HFF-Myc (cell line): ENCODE measurements at regions not wholly inside any gene's neighbourhood (a gene's known extent, or its start where the extent isn't known, plus 50 kb on each side); places are given as distances from the start of the nearest gene placed in this dataset.

Experiments
- DNase-seq: peaks from one replicate; pipeline ENCODE4 v3.0.0-alpha.2; 2011; ENCODE audit warnings: low read depth; ENCODE audit errors: extremely low read depth
- H3K4me3 ChIP-seq: replicated peaks from 2 replicates; pipeline ENCODE4 v1.5.1; 2011; ENCODE audit warnings: low read depth, mild to moderate bottlenecking, control low read depth, low read length
- TF ChIP-seq, protein P1 (sequence below): IDR thresholded peaks from 2 replicates; pipeline ENCODE4 v1.5.1; 2012; ENCODE audit warnings: mild to moderate bottlenecking, low read depth, low read length, control low read depth; ENCODE audit errors: missing control alignments

- no peak overlapping the region for H3K4me3 ChIP-seq
- TF ChIP-seq, protein P1, sequence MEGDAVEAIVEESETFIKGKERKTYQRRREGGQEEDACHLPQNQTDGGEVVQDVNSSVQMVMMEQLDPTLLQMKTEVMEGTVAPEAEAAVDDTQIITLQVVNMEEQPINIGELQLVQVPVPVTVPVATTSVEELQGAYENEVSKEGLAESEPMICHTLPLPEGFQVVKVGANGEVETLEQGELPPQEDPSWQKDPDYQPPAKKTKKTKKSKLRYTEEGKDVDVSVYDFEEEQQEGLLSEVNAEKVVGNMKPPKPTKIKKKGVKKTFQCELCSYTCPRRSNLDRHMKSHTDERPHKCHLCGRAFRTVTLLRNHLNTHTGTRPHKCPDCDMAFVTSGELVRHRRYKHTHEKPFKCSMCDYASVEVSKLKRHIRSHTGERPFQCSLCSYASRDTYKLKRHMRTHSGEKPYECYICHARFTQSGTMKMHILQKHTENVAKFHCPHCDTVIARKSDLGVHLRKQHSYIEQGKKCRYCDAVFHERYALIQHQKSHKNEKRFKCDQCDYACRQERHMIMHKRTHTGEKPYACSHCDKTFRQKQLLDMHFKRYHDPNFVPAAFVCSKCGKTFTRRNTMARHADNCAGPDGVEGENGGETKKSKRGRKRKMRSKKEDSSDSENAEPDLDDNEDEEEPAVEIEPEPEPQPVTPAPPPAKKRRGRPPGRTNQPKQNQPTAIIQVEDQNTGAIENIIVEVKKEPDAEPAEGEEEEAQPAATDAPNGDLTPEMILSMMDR = no peak
- no peak for DNase-seq
These were observed 1609.1 kb downstream of the REEP3 start for GRCh38 chr10:65130162-65130758.

DNA sequence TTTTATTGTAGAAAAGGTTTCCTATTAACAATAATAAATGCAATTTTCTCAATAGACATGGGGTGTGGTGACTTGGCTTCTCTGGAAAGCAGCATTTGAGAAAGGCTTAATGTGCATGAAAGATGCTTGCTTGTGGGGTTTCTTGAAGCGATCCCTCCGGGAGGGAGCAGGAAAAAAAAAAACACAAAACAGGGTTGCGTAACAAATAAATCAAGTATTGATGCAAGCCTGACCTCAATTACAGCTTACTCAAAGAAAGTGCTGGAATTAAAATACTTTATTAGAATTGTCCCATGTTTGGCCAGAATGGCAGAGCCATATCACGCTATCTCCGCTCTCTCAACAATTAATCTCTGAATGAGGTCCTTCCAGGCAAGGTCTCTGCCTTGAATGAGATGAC lies 1612.5 kb downstream of the REEP3 start:
- TF ChIP-seq, protein P1 = no peak
- no peak overlapping the region for H3K4me3 ChIP-seq
- DNase-seq = no peak

- H3K4me3 ChIP-seq = no peak overlapping the region
- DNase-seq = no peak
- TF ChIP-seq, protein P1 = no peak
These were observed 1614.3 kb downstream of the REEP3 start for GRCh38 chr10:65135508-65135907.

DNA sequence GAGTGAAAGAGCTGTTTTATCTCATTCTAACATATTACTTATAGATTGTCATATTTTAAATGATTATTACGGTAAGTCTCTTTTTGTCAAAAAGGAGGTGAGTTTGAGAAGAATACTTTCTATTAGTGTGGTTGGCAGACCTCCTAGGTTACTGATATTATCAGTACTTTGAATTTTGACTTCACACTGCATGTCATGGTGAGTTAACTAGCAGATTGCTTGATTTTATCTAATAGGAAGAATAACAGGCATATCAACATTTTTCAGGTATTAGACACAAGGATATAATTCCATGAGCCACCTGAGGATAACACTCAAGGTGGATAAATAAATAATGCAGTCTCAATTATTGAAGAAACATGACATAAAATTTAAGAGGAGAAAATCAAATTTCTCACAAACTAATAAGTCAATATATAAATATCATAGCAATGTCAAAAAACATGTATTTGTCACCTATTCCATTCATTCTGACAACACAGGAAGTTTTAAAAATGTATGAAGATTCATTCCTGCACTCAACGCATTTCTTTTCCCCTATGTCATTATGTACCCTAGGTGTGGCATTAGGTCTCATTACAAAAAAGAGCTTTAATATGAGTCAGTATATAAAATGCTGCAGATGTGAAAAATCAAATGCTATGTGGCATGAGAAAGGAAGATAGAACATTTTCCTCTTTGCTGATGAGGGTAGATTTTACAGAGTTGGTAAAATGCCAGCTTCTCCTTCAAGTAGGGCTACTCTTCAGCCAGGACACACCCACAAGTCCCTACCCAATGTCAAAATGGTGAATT lies 1621.6 kb downstream of the REEP3 start:
- DNase-seq = no peak
- TF ChIP-seq, protein P1 = no peak
- H3K4me3 ChIP-seq = no peak overlapping the region

DNA sequence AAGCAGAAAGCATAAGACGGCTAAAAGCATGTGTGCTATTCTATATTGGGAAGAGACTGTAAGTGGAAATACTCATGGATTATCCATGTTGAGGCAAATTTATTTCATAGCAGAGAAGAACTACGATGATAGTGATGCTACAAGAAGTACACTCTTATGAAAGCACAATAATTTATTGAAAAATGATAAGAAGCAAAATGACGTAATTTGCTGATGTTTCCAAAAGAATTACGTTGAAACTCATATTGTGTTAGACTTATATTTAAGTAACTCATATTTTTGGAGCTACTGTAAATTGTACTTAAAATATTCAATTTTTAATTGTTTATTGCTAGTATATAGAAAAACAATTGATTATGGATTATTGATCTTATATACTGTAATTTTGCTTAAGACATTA lies 1622.5 kb downstream of the REEP3 start:
- H3K4me3 ChIP-seq = no peak overlapping the region
- TF ChIP-seq, protein P1 = no peak
- no peak for DNase-seq

DNA sequence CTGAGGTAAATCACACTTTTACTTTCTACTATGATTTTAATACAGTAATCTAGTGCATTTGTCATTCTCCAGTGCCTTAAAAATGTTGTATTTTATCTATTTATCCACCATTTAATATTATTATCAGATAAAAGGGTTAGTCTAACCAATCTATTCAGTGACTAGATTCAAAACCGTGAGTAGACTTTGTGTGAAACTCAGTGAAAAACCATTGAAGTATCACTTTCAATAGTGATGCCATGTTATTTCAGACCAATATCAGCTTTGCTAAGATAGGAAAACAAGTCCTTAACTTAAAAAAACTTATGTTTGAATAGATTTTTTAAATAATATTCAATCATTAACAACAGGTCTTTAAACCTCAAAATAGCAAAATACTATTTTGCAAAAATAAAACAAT lies 1628.7 kb downstream of the REEP3 start:
- TF ChIP-seq, protein P1 = no peak
- no peak overlapping the region for H3K4me3 ChIP-seq
- DNase-seq = no peak
